ENCODE measurements at regions not wholly inside any gene's neighbourhood (a gene's known extent, or its start where the extent isn't known, plus 50 kb on each side); places are given as distances from the start of the nearest gene placed in this dataset.

GRCh38 chr5:122611406-122611805, 163.5 kb upstream of the SNX2 start:
- no peaks in the 10 kb centered on the region for H3K27me3 ChIP-seq (ENCODE audit: insufficient read depth, low read length)
- no peak overlapping the region for H4K91ac ChIP-seq (ENCODE audit: insufficient read length, low read depth, low read length)
- WGBS (ENCODE audit: extremely low coverage, insufficient read length, low lambda C conversion rate) = no CpG with 5 or more reads among the region's 2 CpGs
- no peaks in the 10 kb centered on the region for H4K20me1 ChIP-seq (ENCODE audit: control insufficient read depth, insufficient read depth, insufficient read length)
- no peak overlapping the region for H2AK5ac ChIP-seq (ENCODE audit: insufficient read length, low read length)
- H2BK12ac ChIP-seq (ENCODE audit: insufficient read length, low read depth, low read length) = no peak overlapping the region
- no peak overlapping the region for H3K4ac ChIP-seq (ENCODE audit: low read depth, low read length)
- no peaks in the 10 kb centered on the region for H3K79me1 ChIP-seq (ENCODE audit: insufficient read depth, low read depth, low read length, poor library complexity, severe bottlenecking)
- Mint-ChIP-seq H3K36me3 (ENCODE audit: insufficient read depth in 1 of 3, low read depth in 3 of 3) (no peaks in the 10 kb centered on the region), H3K27me3 (ENCODE audit: low read depth) (no peaks in the 10 kb centered on the region), H3K9me3 (no peaks in the 10 kb centered on the region), H3K27ac (no peak overlapping the region), H3K4me1 (peaks cover 10 to 11% of the 10 kb centered on the region in 2 experiments), H3K4me3 (no peak overlapping the region)
- no peak overlapping the region for H3K23ac ChIP-seq (ENCODE audit: insufficient read length, low read depth, low read length)
- H4K8ac ChIP-seq (replicated peaks; ENCODE audit: insufficient read length, low read depth, low read length) = no peak overlapping the region
- H2BK5ac ChIP-seq (ENCODE audit: insufficient read length, low read length) = no peak overlapping the region
- H3K23me2 ChIP-seq (ENCODE audit: insufficient read length, low read depth, low read length, poor library complexity, severe bottlenecking) = no peaks in the 10 kb centered on the region
- no peak overlapping the region for H2BK20ac ChIP-seq (ENCODE audit: low read depth, low read length, poor library complexity, severe bottlenecking)
- H3K4me1 ChIP-seq (ENCODE audit: insufficient read depth, low read length) = no peaks in the 10 kb centered on the region; the same call in 1 of the 2 replicates
- H3K27ac ChIP-seq (ENCODE audit: insufficient read length, low read depth, low read length) = no peak overlapping the region
- TF ChIP-seq, protein P1, sequence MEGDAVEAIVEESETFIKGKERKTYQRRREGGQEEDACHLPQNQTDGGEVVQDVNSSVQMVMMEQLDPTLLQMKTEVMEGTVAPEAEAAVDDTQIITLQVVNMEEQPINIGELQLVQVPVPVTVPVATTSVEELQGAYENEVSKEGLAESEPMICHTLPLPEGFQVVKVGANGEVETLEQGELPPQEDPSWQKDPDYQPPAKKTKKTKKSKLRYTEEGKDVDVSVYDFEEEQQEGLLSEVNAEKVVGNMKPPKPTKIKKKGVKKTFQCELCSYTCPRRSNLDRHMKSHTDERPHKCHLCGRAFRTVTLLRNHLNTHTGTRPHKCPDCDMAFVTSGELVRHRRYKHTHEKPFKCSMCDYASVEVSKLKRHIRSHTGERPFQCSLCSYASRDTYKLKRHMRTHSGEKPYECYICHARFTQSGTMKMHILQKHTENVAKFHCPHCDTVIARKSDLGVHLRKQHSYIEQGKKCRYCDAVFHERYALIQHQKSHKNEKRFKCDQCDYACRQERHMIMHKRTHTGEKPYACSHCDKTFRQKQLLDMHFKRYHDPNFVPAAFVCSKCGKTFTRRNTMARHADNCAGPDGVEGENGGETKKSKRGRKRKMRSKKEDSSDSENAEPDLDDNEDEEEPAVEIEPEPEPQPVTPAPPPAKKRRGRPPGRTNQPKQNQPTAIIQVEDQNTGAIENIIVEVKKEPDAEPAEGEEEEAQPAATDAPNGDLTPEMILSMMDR (conservative IDR thresholded peaks at IDR 0.05) = no peak
- H4K5ac ChIP-seq (ENCODE audit: insufficient read length, low read depth, low read length) = no peak overlapping the region
- no peak overlapping the region for H2BK15ac ChIP-seq (ENCODE audit: low read depth, low read length)
- no peak overlapping the region for H3K14ac ChIP-seq (ENCODE audit: insufficient read depth, low read length)
- no peak overlapping the region for H2BK120ac ChIP-seq (ENCODE audit: low read depth, low read length, poor library complexity, severe bottlenecking)
- no peak overlapping the region for H3T11ph ChIP-seq (ENCODE audit: low read length)
- no peak for DNase-seq
- no peak overlapping the region for H2AFZ ChIP-seq (ENCODE audit: low read length)
- H3K18ac ChIP-seq (ENCODE audit: insufficient read length, low read depth, low read length) = no peak overlapping the region
- H3K79me2 ChIP-seq (ENCODE audit: insufficient read depth, low read length) = no peaks in the 10 kb centered on the region
- H3K4me2 ChIP-seq (ENCODE audit: insufficient read depth, insufficient read length, low read length) = no peak overlapping the region
- H3K9ac ChIP-seq (ENCODE audit: extremely low read depth, insufficient read length, low read length) = no peak overlapping the region
- H3K56ac ChIP-seq (ENCODE audit: insufficient read length, low read depth, low read length) = no peak overlapping the region
- H3K9me3 ChIP-seq (ENCODE audit: control insufficient read depth, low read depth, low read length) = no peaks in the 10 kb centered on the region

Measured in H9 (cell line).